Upper lobe of left lung (tissue), 6 donors: ENCODE measurements at regions not wholly inside any gene's neighbourhood (a gene's known extent, or its start where the extent isn't known, plus 50 kb on each side); places are given as distances from the start of the nearest gene placed in this dataset.

ENCODE experiments used
- ATAC-seq, 2 donors: fragments of 200-7000 bp; cut with Tn5 transposase; one replicate each; pipeline ENCODE4 v1.9.1; 2022; ENCODE audit warnings: mild to moderate bottlenecking in 2 of 2, moderate library complexity in 2 of 2; ENCODE audit not compliant: low FRiP score in 2 of 2
- DNase-seq, 2 donors: peaks; one replicate each; pipeline ENCODE4 v3.0.0-alpha.2; 2019 to 2020
- H3K27ac ChIP-seq, 4 donors: fragments of 200-600 bp; sonication (generic); one replicate each; pipeline ENCODE4 v1.5.1; 2016 to 2019
- H3K27me3 ChIP-seq, 4 donors: fragments of 200-600 bp; sonication (generic); one replicate each; pipeline ENCODE4 v1.5.1; 2017 to 2019
- H3K36me3 ChIP-seq, 4 donors: fragments of 200-600 bp; sonication (generic); one replicate each; pipeline ENCODE4 v1.5.1; 2016 to 2019
- H3K4me1 ChIP-seq, 4 donors: fragments of 200-600 bp; sonication (generic); one replicate each; pipeline ENCODE4 v1.5.1; 2018 to 2019
- H3K4me3 ChIP-seq, 4 donors: fragments of 200-600 bp; sonication (generic); one replicate each; pipeline ENCODE4 v1.5.1; 2017 to 2019; ENCODE audit warnings: mild to moderate bottlenecking in 2 of 4, moderate library complexity in 1 of 4
- H3K9me3 ChIP-seq, 4 donors: fragments of 200-600 bp; sonication (generic); one replicate each; pipeline ENCODE4 v1.5.1; 2018 to 2019
- CTCF ChIP-seq, 6 experiments: fragments of 450-650 bp in 4 of 6; fragments of 200-600 bp in 2 of 6; sonication (generic) in 2 of 6; IDR thresholded peaks; one replicate each; pipeline ENCODE4 v1.5.1; 2016 to 2019; ENCODE audit warnings: antibody characterized with exemption in 6 of 6
- EP300 ChIP-seq, 4 donors: sonication (generic); formaldehyde crosslinking; IDR thresholded peaks; one replicate each; pipeline ENCODE4 v1.5.1; 2017; ENCODE audit warnings: antibody characterized with exemption in 4 of 4, control low read depth in 2 of 4
- POLR2A ChIP-seq, 4 donors: fragments of 450-650 bp; IDR thresholded peaks; one replicate each; pipeline ENCODE4 v1.5.1; 2016 to 2017; ENCODE audit warnings: antibody characterized with exemption in 4 of 4, mild to moderate bottlenecking in 2 of 4
- POLR2AphosphoS5 ChIP-seq, 2 donors: sonication (generic); formaldehyde crosslinking; IDR thresholded peaks; one replicate each; pipeline ENCODE4 v1.5.1; 2017; ENCODE audit warnings: antibody characterized with exemption in 2 of 2
- WGBS, 2 donors: methylation state at CpG; one replicate each; pipeline ENCODE4 v1.1.5; 2017 to 2018; 5-methylcytosine and 5-hydroxymethylcytosine counted together
- donor health status: DM: no; HTN: no; CAD: no; lungs with moderate emphysema.
- donor health status: DM: no; HTN: yes; CAD: no; lungs with severe emphysema.

DNA sequence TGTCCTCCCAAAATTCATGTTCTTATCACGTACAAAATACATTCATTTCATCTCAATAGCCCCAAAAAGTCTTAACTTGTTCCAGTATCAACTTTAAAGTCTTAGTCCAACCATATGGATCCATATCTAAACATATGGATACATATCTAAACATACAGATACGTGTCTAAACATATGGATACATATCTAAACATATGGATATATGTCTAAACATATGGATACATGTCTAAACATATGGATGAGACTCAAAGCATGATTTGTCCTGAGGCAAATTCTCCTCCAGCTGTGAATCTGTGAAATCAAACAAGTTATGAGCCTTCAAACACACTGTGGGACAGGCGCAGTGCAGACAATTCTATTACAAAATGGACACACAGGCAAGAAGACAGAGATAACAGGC, 709.0 kb downstream of the TBC1D22A start:
- 79 to 82% methylated on average over 3 of the region's 3 CpGs for WGBS, 2 donors
- H3K9me3 ChIP-seq, result peaks cover 0 to 8% (median 4%) of the 10 kb centered on the region in 4 donors
- ATAC-seq (no peak), DNase-seq (no peak)
- TF ChIP-seq EP300 (IDR thresholded peaks at IDR 0.05) (no peak), POLR2AphosphoS5 (IDR thresholded peaks at IDR 0.05) (no peak), CTCF (IDR thresholded peaks at IDR 0.05) (no peak), POLR2A (IDR thresholded peaks at IDR 0.05) (no peak)
- no peak overlapping the region for H3K4me3 ChIP-seq
- no peak overlapping the region for H3K27ac ChIP-seq
- H3K27me3 ChIP-seq, result no peaks in the 10 kb centered on the region
- no peaks in the 10 kb centered on the region for H3K36me3 ChIP-seq
- H3K4me1 ChIP-seq, result peaks cover 3 to 6% (median 5%) of the 10 kb centered on the region in 4 donors

DNA sequence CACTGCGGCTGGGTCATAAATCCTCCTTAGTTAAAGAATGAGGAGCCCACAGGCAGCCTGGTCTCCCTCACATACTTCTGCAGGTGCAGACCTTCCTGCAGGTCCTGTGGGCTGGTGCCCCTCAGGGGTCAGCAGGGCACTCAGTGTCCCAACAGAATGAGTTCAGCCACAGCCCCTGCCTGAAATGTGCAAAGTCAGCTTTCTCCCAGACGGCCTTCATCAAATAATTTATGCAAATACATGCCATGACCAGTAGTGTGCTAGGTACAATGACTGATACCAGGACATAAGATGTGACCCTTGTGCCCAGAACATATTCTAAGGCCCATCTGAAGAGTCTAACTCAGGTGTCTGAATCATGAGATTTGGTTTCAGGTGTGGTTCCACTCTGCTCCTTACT, 703.4 kb downstream of the TBC1D22A start:
- no peaks in the 10 kb centered on the region for H3K36me3 ChIP-seq
- 79 to 85% methylated on average over 2 of the region's 2 CpGs for WGBS, 2 donors
- no peak for ATAC-seq
- H3K27ac ChIP-seq, result no peak overlapping the region
- H3K4me3 ChIP-seq, result no peak overlapping the region
- no peak for DNase-seq
- peaks cover 0 to 8% (median 4%) of the 10 kb centered on the region in 4 donors for H3K9me3 ChIP-seq
- H3K4me1 ChIP-seq, result no peaks in the 10 kb centered on the region
- TF ChIP-seq CTCF (IDR thresholded peaks at IDR 0.05) (no peak), POLR2AphosphoS5 (IDR thresholded peaks at IDR 0.05) (no peak), EP300 (IDR thresholded peaks at IDR 0.05) (no peak), POLR2A (IDR thresholded peaks at IDR 0.05) (no peak)
- H3K27me3 ChIP-seq, result no peaks in the 10 kb centered on the region

DNA sequence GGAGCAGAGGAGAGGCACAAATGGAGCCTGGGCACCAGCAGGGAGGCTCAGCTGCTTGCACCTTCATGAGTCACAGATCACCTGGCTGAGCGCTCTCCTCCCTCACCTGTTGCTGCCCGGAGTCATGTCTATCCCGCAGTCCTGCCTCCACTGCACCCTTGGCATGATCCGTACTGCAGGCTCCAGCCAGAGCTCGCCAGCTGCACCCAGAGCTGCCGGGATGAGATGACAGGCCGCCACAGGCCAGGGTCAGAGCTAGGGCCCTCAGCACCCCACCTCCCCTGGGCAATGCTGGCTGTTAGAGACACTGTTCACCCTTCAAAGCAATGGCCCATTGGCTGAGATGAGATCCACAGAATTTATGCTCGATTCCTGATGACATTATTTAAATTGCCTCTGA, 702.8 kb downstream of the TBC1D22A start:
- H3K9me3 ChIP-seq, result peaks cover 0 to 8% (median 4%) of the 10 kb centered on the region in 4 donors
- TF ChIP-seq POLR2A (IDR thresholded peaks at IDR 0.05) (no peak), EP300 (IDR thresholded peaks at IDR 0.05) (no peak), CTCF (IDR thresholded peaks at IDR 0.05) (no peak), POLR2AphosphoS5 (IDR thresholded peaks at IDR 0.05) (no peak)
- no peaks in the 10 kb centered on the region for H3K4me1 ChIP-seq
- ATAC-seq (no peak), DNase-seq (peak in 1 of 2 donors; percentile 40)
- no peak overlapping the region for H3K27ac ChIP-seq
- H3K36me3 ChIP-seq, result no peaks in the 10 kb centered on the region
- WGBS, 2 donors, result 75 to 94% methylated on average over 8 of the region's 8 CpGs
- no peaks in the 10 kb centered on the region for H3K27me3 ChIP-seq
- no peak overlapping the region for H3K4me3 ChIP-seq

GRCh38 chr22:47463220-47463619, 700.8 kb downstream of the TBC1D22A start:
- DNase-seq, result no peak
- no peak for ATAC-seq
- Histone ChIP-seq H3K36me3 (no peaks in the 10 kb centered on the region), H3K4me1 (no peaks in the 10 kb centered on the region), H3K27ac (no peak overlapping the region), H3K9me3 (peaks cover 0 to 8% (median 4%) of the 10 kb centered on the region in 4 donors), H3K4me3 (no peak overlapping the region), H3K27me3 (no peaks in the 10 kb centered on the region)
- WGBS, 2 donors, result 75 to 81% methylated on average over 8 of the region's 8 CpGs
- no peak for TF ChIP-seq POLR2A (IDR thresholded peaks at IDR 0.05)
- no peak for TF ChIP-seq CTCF (IDR thresholded peaks at IDR 0.05)

DNA sequence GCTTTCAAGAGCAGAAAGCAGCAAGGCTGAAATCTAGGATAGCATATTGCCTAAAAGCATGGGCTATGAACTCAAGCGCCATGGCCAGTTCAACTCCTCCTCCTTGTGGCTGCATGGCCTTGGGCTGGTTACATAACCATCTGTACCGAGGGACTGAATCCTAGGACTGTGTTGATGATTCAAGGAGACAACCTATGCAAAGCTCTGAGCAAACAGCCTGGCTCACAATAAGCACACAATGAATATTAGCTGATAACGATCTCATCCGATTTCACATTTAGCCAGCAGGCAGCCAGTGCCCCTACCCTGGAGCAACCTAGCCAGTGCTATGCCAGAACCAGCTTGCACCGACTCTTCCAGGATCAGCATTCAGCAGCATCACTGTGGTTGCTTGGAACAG, 698.4 kb downstream of the TBC1D22A start:
- no peak for TF ChIP-seq POLR2A (IDR thresholded peaks at IDR 0.05)
- no peak for TF ChIP-seq EP300 (IDR thresholded peaks at IDR 0.05)
- no peak for TF ChIP-seq CTCF (IDR thresholded peaks at IDR 0.05)
- no peak for TF ChIP-seq POLR2AphosphoS5 (IDR thresholded peaks at IDR 0.05)
- no peak overlapping the region for H3K4me3 ChIP-seq
- ATAC-seq (no peak), DNase-seq (no peak)
- H3K27ac ChIP-seq, result no peak overlapping the region
- no peaks in the 10 kb centered on the region for H3K27me3 ChIP-seq
- 80 to 88% methylated on average over 2 to 5 of the region's 5 CpGs for WGBS, 2 donors
- H3K36me3 ChIP-seq, result no peaks in the 10 kb centered on the region
- H3K4me1 ChIP-seq, result no peaks in the 10 kb centered on the region
- H3K9me3 ChIP-seq, result peaks cover 0 to 2% (median 0%) of the 10 kb centered on the region in 4 donors
